ENCODE measurements at regions not wholly inside any gene's neighbourhood (a gene's known extent, or its start where the extent isn't known, plus 50 kb on each side); places are given as distances from the start of the nearest gene placed in this dataset.
"Not testable (repeated sequence)": the region's sequence is repeated elsewhere in the genome, so short reads cannot be mapped to it uniquely, and the experiment has no call there.

DNA sequence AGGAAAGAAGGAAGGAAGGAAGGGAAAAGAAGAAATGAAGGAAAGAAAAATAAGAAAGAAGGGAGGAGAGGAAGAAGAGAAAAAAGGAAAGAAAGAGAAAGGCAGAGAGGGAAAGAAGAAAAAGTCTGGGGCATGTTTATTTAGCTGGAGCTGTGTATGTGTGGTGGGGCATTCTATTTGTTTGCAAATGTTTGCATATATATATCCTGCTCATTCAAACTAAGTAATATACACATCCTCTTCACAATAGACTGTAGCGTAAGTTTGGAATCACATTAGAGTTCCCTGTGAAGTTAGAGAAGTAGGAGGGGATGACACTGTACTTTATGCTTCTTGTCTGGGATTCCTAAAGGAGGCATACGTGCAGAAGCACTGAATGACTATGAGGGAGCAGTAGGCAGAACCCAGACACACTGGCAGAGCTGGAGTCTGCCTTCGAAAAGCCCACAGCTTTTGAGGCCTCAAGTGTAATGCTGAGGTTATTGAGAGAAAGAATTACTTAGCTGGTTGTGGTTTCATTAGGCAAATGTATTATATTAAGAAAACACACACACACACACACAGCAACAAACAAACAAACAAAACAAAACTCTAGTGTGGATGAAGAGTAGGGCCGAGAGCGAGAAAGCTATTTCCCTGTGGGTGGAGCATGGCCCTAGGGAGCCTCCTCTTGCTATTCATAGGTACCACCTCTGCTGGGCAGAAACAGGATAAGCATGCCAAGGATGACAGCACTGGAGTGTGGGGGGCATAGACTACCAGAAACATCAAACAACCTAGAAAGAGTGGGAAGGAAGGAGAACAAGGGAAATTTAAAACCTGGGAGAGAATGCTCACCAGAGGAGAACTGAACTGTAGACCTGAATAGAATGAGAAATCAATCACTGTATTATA is 905.1 kb upstream of the NXPH2 start:
- Histone ChIP-seq H3K79me2 (ENCODE audit: insufficient read depth, low read length) (no peaks in the 10 kb centered on the region), H3K27me3 (ENCODE audit: insufficient read depth, low read length, poor library complexity, severe bottlenecking) (no peaks in the 10 kb centered on the region), H3K36me3 (ENCODE audit: insufficient read depth, low read length) (no peaks in the 10 kb centered on the region), H3K4me1 (ENCODE audit: insufficient read depth, low read length, poor library complexity, severe bottlenecking) (no peaks in the 10 kb centered on the region), H3K9me2 (replicated peaks; ENCODE audit: low read depth, low read length) (no peaks in the 10 kb centered on the region), H3F3A (ENCODE audit: low read depth) (no peaks in the 10 kb centered on the region), H4K20me1 (ENCODE audit: insufficient read depth, low read length, poor library complexity, severe bottlenecking) (no peaks in the 10 kb centered on the region), H3K9ac (ENCODE audit: low read depth, low read length, poor library complexity, severe bottlenecking) (no peak overlapping the region), H2AFZ (ENCODE audit: low read length) (no peak overlapping the region), H3K9me3 (ENCODE audit: insufficient read depth, low read depth, low read length) (no peaks in the 10 kb centered on the region), H3K4me3 (ENCODE audit: low read length, poor library complexity, severe bottlenecking) (no peak overlapping the region), H3K4me2 (ENCODE audit: low read depth, low read length, poor library complexity, severe bottlenecking) (no peak overlapping the region)
- TF ChIP-seq EZH2phosphoT487 (IDR thresholded peaks at IDR 0.05; ENCODE audit: borderline replicate concordance) = no peak
- TF ChIP-seq, protein P1, sequence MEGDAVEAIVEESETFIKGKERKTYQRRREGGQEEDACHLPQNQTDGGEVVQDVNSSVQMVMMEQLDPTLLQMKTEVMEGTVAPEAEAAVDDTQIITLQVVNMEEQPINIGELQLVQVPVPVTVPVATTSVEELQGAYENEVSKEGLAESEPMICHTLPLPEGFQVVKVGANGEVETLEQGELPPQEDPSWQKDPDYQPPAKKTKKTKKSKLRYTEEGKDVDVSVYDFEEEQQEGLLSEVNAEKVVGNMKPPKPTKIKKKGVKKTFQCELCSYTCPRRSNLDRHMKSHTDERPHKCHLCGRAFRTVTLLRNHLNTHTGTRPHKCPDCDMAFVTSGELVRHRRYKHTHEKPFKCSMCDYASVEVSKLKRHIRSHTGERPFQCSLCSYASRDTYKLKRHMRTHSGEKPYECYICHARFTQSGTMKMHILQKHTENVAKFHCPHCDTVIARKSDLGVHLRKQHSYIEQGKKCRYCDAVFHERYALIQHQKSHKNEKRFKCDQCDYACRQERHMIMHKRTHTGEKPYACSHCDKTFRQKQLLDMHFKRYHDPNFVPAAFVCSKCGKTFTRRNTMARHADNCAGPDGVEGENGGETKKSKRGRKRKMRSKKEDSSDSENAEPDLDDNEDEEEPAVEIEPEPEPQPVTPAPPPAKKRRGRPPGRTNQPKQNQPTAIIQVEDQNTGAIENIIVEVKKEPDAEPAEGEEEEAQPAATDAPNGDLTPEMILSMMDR (conservative IDR thresholded peaks at IDR 0.05; ENCODE audit: low read length) = no peak

DNA sequence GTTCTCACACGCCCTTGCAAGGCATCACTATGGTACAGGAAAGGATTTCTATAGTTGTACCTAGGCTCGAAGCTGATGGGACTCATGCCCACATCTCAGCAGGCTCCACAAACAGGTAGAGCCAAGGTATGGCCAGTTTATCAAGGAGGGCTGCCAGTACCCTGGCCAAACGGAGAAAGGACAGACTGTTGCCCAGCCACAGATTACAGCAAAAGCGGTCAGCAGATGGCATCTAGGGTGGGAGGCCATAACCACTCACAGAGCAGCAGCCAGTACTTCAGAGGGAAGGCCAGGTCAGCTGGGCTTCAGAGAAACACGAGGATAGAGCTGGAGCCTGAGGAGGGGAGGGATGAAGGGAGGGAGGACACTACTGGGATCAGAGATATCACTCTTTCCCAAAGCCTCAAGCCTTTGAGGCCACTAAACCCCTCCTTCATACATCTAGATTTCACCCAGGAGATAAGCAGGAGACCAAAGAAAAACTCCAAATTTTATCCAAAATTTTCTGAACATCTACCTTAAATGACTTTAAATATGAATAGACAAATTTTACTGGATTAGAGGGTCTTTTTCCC is 904.2 kb upstream of the NXPH2 start:
- H2AFZ ChIP-seq (ENCODE audit: low read length) = no peak overlapping the region
- H3K36me3 ChIP-seq (ENCODE audit: insufficient read depth, low read length) = no peaks in the 10 kb centered on the region
- no peaks in the 10 kb centered on the region for H3K79me2 ChIP-seq (ENCODE audit: insufficient read depth, low read length)
- no peak overlapping the region for H3K4me2 ChIP-seq (ENCODE audit: low read depth, low read length, poor library complexity, severe bottlenecking)
- no peaks in the 10 kb centered on the region for H3K4me1 ChIP-seq (ENCODE audit: insufficient read depth, low read length, poor library complexity, severe bottlenecking)
- no peaks in the 10 kb centered on the region for H3K27me3 ChIP-seq (ENCODE audit: insufficient read depth, low read length, poor library complexity, severe bottlenecking)
- H3K4me3 ChIP-seq (ENCODE audit: low read length, poor library complexity, severe bottlenecking) = no peak overlapping the region
- no peak for TF ChIP-seq EZH2phosphoT487 (IDR thresholded peaks at IDR 0.05; ENCODE audit: borderline replicate concordance)
- TF ChIP-seq, protein P1 (conservative IDR thresholded peaks at IDR 0.05; ENCODE audit: low read length) = no peak
- H3F3A ChIP-seq (ENCODE audit: low read depth) = no peaks in the 10 kb centered on the region
- no peaks in the 10 kb centered on the region for H4K20me1 ChIP-seq (ENCODE audit: insufficient read depth, low read length, poor library complexity, severe bottlenecking)
- no peaks in the 10 kb centered on the region for H3K9me3 ChIP-seq (ENCODE audit: insufficient read depth, low read depth, low read length)
- no peaks in the 10 kb centered on the region for H3K9me2 ChIP-seq (replicated peaks; ENCODE audit: low read depth, low read length)
- no peak overlapping the region for H3K9ac ChIP-seq (ENCODE audit: low read depth, low read length, poor library complexity, severe bottlenecking)

DNA sequence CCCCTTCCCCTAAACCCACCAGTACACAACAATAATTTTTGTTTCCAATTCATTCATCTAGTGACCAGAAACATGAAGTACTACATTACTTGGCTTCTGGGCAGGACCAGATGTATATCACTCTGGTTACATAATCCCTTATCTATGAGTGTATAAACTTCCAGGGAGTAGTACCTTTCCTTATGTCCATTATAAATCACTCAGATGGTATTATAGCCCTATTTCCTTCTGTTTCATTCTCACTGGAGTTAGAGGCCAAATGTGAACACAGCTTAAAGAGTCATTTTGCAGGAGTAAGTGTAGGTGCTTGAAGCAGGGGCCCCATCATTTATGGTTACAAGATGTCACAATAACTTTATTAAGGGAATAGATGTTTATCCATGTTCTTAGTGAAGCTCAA is 894.4 kb upstream of the NXPH2 start:
- no peaks in the 10 kb centered on the region for H3K9me3 ChIP-seq (ENCODE audit: insufficient read depth, low read depth, low read length)
- H3F3A ChIP-seq (ENCODE audit: low read depth) = no peaks in the 10 kb centered on the region
- H3K79me2 ChIP-seq (ENCODE audit: insufficient read depth, low read length) = no peaks in the 10 kb centered on the region
- H3K4me3 ChIP-seq (ENCODE audit: low read length, poor library complexity, severe bottlenecking) = no peak overlapping the region
- no peak overlapping the region for H3K9ac ChIP-seq (ENCODE audit: low read depth, low read length, poor library complexity, severe bottlenecking)
- H3K4me1 ChIP-seq (ENCODE audit: insufficient read depth, low read length, poor library complexity, severe bottlenecking) = no peaks in the 10 kb centered on the region
- H3K4me2 ChIP-seq (ENCODE audit: low read depth, low read length, poor library complexity, severe bottlenecking) = no peak overlapping the region
- TF ChIP-seq, protein P1 (conservative IDR thresholded peaks at IDR 0.05; ENCODE audit: low read length) = no peak
- TF ChIP-seq EZH2phosphoT487 (IDR thresholded peaks at IDR 0.05; ENCODE audit: borderline replicate concordance) = no peak
- H3K27me3 ChIP-seq (ENCODE audit: insufficient read depth, low read length, poor library complexity, severe bottlenecking) = no peaks in the 10 kb centered on the region
- H3K36me3 ChIP-seq (ENCODE audit: insufficient read depth, low read length) = no peaks in the 10 kb centered on the region
- no peak overlapping the region for H2AFZ ChIP-seq (ENCODE audit: low read length)
- H4K20me1 ChIP-seq (ENCODE audit: insufficient read depth, low read length, poor library complexity, severe bottlenecking) = no peaks in the 10 kb centered on the region
- no peaks in the 10 kb centered on the region for H3K9me2 ChIP-seq (replicated peaks; ENCODE audit: low read depth, low read length)

DNA sequence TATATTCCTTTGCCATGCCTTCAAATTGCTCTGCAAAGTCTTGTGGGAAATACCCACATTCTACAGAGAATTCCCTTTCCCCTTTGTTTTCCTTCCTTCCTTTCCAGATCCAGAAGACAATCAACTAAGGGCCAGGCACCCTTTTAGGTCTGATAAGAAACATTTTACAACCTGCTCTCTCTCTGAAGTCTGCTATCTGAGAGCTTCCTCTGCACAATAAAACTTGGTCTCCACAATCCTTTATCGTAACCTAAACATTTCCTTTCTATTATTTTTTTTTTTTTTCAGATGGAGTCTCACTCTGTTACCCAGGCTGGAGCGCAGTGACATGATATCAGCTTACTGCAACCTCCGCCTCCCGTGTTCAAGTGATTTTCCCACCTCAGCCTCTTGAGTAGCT is 893.3 kb upstream of the NXPH2 start:
- not testable (repeated sequence) for H3F3A ChIP-seq (ENCODE audit: low read depth); H3K9me2 ChIP-seq (replicated peaks; ENCODE audit: low read depth, low read length); H4K20me1 ChIP-seq (ENCODE audit: insufficient read depth, low read length, poor library complexity, severe bottlenecking); H3K79me2 ChIP-seq (ENCODE audit: insufficient read depth, low read length); H3K9ac ChIP-seq (ENCODE audit: low read depth, low read length, poor library complexity, severe bottlenecking); H3K4me2 ChIP-seq (ENCODE audit: low read depth, low read length, poor library complexity, severe bottlenecking); H2AFZ ChIP-seq (ENCODE audit: low read length); H3K27me3 ChIP-seq (ENCODE audit: insufficient read depth, low read length, poor library complexity, severe bottlenecking); H3K36me3 ChIP-seq (ENCODE audit: insufficient read depth, low read length); H3K9me3 ChIP-seq (ENCODE audit: insufficient read depth, low read depth, low read length); H3K4me3 ChIP-seq (ENCODE audit: low read length, poor library complexity, severe bottlenecking); H3K4me1 ChIP-seq (ENCODE audit: insufficient read depth, low read length, poor library complexity, severe bottlenecking)
